PFSK-1 (cell line): ENCODE measurements at regions not wholly inside any gene's neighbourhood (a gene's known extent, or its start where the extent isn't known, plus 50 kb on each side); places are given as distances from the start of the nearest gene placed in this dataset.

Experiments
- FOXP2 ChIP-seq: optimal IDR thresholded peaks from 2 replicates; pipeline ENCODE3; 2011; ENCODE audit warnings: borderline replicate concordance, control low read depth, inconsistent platforms; ENCODE audit not compliant: insufficient read depth; ENCODE audit errors: extremely low read length, extremely low read depth
- POLR2AphosphoS5 ChIP-seq: IDR thresholded peaks from 2 replicates; pipeline ENCODE4 v1.6.1; 2012; ENCODE audit warnings: low read depth, mild to moderate bottlenecking, control low read depth, low read length, moderate library complexity
- SIN3A ChIP-seq: IDR thresholded peaks from 2 replicates; pipeline ENCODE4 v1.6.1; 2012; ENCODE audit warnings: mild to moderate bottlenecking, low read length, moderate library complexity, borderline replicate concordance; ENCODE audit not compliant: insufficient read depth
- TAF1 ChIP-seq: IDR thresholded peaks from 2 replicates; pipeline ENCODE4 v1.6.1; 2012; ENCODE audit warnings: low read length, control low read depth, borderline replicate concordance; ENCODE audit not compliant: insufficient read depth
- TF ChIP-seq, protein P1 (sequence below), 2 experiments: IDR thresholded peaks; 2 replicates each; pipeline versions ENCODE4 v1.6.1 to v1.8.0; 2011 to 2012; ENCODE audit warnings: low read depth in 2 of 2, low read length in 2 of 2, control low read depth in 1 of 2, inconsistent platforms in 1 of 2, mild to moderate bottlenecking in 1 of 2, moderate library complexity in 1 of 2; ENCODE audit not compliant: insufficient read depth in 1 of 2

DNA sequence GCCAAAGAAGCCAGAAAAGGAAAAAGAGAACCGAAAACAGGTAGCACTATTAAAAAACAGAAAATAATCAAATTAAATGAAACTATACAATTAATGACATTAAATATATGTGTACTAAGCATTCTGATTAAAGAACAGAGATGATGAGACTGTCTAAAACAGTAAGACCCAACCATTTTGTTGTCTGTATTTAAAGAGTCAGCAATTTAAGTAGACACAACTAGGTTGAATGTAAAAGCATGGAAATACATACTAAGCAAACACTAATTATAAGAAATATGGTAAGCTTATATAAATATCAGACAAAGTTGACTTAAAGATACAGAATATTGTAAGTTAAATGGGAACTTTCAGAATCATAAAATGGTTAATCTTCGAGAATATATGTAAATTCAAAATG, 774.6 kb upstream of the RAG2 start:
- TF ChIP-seq POLR2AphosphoS5: no peak
- TF ChIP-seq, protein P1, sequence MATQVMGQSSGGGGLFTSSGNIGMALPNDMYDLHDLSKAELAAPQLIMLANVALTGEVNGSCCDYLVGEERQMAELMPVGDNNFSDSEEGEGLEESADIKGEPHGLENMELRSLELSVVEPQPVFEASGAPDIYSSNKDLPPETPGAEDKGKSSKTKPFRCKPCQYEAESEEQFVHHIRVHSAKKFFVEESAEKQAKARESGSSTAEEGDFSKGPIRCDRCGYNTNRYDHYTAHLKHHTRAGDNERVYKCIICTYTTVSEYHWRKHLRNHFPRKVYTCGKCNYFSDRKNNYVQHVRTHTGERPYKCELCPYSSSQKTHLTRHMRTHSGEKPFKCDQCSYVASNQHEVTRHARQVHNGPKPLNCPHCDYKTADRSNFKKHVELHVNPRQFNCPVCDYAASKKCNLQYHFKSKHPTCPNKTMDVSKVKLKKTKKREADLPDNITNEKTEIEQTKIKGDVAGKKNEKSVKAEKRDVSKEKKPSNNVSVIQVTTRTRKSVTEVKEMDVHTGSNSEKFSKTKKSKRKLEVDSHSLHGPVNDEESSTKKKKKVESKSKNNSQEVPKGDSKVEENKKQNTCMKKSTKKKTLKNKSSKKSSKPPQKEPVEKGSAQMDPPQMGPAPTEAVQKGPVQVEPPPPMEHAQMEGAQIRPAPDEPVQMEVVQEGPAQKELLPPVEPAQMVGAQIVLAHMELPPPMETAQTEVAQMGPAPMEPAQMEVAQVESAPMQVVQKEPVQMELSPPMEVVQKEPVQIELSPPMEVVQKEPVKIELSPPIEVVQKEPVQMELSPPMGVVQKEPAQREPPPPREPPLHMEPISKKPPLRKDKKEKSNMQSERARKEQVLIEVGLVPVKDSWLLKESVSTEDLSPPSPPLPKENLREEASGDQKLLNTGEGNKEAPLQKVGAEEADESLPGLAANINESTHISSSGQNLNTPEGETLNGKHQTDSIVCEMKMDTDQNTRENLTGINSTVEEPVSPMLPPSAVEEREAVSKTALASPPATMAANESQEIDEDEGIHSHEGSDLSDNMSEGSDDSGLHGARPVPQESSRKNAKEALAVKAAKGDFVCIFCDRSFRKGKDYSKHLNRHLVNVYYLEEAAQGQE (IDR thresholded peaks at IDR 0.05; ENCODE audit: insufficient read depth in 1 of 2, low read depth in 2 of 2, low read length in 2 of 2): no peak
- TF ChIP-seq TAF1: no peak
- TF ChIP-seq FOXP2: no peak
- no peak for TF ChIP-seq SIN3A

DNA sequence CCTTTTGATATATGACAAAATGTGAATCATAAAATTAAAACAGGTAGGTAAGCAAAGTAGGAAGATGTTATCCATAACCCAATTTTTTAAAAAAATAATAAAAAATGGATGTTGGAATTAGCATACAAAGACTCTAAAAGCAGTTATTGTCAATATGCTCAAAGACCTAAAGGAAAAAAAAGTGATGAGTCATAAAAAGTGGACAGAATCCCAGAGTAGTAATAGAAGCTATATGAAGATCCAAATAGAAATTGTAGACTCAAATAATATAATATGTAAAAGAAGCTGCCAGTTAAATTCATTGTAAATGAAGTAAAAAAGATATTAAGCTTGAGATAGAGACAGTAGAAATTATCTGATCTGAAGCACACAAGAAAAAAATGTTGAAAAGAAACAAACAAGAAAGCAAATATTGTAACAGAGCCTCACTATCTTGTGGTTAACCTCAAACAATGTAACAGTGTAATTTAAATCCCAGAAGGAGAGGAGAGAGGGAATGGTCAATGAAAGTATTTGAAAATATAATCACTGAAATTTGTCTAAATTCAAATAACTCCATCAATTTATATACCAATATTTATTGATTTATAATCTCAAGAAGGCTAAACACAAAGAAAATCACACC, 773.4 kb upstream of the RAG2 start:
- TF ChIP-seq, protein P1 (IDR thresholded peaks at IDR 0.05; ENCODE audit: insufficient read depth in 1 of 2, low read depth in 2 of 2, low read length in 2 of 2): no peak
- TF ChIP-seq POLR2AphosphoS5: no peak
- TF ChIP-seq SIN3A: no peak
- TF ChIP-seq FOXP2: no peak
- no peak for TF ChIP-seq TAF1

DNA sequence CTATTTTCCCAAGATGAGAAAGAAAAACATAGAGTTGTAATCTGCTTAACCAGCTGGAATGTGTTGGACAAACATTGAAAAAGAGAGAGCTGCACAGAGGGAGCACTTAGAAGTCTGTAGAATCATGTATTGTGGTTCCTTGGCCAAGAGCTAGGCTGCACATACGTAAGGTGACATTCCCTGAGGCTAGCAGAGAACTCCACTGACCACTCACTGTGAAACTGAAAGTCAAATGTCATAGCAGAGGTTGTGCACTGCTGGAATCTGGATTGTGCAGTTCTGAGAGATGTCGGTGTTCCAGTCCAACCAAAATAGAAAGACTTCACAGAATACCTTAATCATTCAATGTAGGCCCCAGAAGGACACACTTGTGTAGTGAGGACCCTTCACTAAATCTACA, 772.8 kb upstream of the RAG2 start:
- no peak for TF ChIP-seq SIN3A
- TF ChIP-seq, protein P1 (IDR thresholded peaks at IDR 0.05; ENCODE audit: insufficient read depth in 1 of 2, low read depth in 2 of 2, low read length in 2 of 2): no peak
- TF ChIP-seq FOXP2: no peak
- no peak for TF ChIP-seq POLR2AphosphoS5

DNA sequence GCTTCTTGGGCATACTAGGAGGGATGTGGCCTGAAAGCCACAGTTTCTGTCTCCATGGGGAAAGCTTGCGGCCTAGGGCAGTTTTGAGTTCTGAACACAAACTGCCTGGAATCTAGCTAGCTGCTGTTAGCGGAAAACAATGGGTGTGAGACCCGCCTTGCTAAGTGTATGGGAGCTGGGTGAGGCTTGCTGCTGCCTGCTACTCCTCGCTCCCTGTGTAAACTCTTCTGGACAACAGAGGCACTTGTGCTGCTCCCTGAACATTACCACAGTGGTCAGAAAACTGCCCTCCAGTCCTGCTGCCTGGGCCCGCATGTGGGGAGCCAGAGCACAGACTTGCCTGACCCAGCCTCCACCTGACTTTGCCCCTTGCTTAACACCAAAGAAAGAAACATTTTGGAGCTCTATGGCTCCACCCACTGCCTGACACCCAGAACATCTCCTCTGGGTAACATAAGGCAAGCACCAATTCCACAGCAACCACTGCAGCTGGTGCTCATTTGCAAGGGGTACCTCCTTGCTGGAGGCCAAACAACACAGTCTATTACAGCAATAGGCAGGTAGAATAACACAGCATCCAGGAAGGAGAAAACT, 766.3 kb upstream of the RAG2 start:
- TF ChIP-seq SIN3A (no peak), POLR2AphosphoS5 (no peak), FOXP2 (no peak), TAF1 (no peak)
- TF ChIP-seq, protein P1 (IDR thresholded peaks at IDR 0.05; ENCODE audit: insufficient read depth in 1 of 2, low read depth in 2 of 2, low read length in 2 of 2): no peak

DNA sequence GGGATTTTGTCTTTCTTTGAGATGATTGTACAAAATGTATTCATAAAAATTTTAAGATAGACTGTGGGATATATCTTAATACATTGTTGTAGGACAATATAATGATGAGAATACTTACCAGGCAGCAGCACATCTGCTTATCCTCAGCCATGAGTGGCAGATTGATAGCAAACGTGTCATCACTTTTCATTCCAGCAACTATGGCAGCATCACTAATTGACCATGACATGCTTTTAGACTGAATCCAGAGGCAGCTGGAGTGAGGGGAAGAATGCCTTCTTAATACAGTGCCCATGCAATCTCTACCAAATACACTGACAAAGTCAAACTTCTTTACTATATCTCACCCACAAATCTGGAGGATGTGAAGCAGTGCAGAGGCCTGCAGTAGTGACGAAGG, 755.2 kb upstream of the RAG2 start:
- TF ChIP-seq POLR2AphosphoS5 (no peak), FOXP2 (no peak), SIN3A (no peak), TAF1 (no peak)
- TF ChIP-seq, protein P1 (IDR thresholded peaks at IDR 0.05; ENCODE audit: insufficient read depth in 1 of 2, low read depth in 2 of 2, low read length in 2 of 2): no peak
